WTC11 (cell line): ENCODE measurements at regions not wholly inside any gene's neighbourhood (a gene's known extent, or its start where the extent isn't known, plus 50 kb on each side); places are given as distances from the start of the nearest gene placed in this dataset.

ENCODE experiments used
- IRF2 ChIP-seq: sonication (generic); formaldehyde crosslinking; IDR thresholded peaks from 2 replicates; pipeline ENCODE4 v1.8.0; 2022; ENCODE audit warnings: low read depth, missing genetic modification reagents, borderline replicate concordance
- ZNF232 ChIP-seq: sonication (generic); formaldehyde crosslinking; IDR thresholded peaks from 2 replicates; pipeline ENCODE4 v1.8.0; 2022; ENCODE audit warnings: mild to moderate bottlenecking, missing genetic modification reagents
- TF ChIP-seq, protein P1 (sequence below): sonication (generic); formaldehyde crosslinking; IDR thresholded peaks from 2 replicates; pipeline ENCODE4 v1.8.0; 2022; ENCODE audit warnings: mild to moderate bottlenecking, missing genetic modification reagents
- TF ChIP-seq, protein P2 (sequence below): fragments of 200-600 bp; IDR thresholded peaks from 2 replicates; pipeline ENCODE4 v1.8.0; 2022; ENCODE audit warnings: antibody characterized with exemption
- TF ChIP-seq, protein P3 (sequence below): sonication (generic); formaldehyde crosslinking; IDR thresholded peaks from 2 replicates; pipeline ENCODE4 v1.8.1; 2022; ENCODE audit warnings: low read depth, missing genetic modification reagents, borderline replicate concordance

DNA sequence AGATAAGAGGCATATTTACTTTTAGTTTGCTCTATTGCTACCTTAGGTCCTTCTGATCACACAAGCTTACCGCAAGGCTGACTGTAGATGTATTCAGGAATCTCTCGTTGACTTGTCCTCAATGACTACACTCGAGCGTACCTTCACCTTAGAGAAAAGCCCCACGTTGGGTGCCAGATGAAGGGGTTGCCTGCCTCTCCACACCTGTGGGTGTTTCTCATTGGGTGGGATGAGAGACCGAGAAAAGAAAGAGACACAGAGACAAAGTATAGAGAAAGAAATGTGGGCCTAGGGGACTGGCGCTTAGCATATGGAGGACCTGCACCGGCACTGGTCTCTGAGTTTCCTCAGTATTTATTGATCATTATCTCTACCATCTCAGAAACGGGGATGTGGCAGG is 51.8 kb downstream of the ASCL4 start:
- TF ChIP-seq, protein P1, sequence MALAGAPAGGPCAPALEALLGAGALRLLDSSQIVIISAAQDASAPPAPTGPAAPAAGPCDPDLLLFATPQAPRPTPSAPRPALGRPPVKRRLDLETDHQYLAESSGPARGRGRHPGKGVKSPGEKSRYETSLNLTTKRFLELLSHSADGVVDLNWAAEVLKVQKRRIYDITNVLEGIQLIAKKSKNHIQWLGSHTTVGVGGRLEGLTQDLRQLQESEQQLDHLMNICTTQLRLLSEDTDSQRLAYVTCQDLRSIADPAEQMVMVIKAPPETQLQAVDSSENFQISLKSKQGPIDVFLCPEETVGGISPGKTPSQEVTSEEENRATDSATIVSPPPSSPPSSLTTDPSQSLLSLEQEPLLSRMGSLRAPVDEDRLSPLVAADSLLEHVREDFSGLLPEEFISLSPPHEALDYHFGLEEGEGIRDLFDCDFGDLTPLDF (CRISPR knock-in tag) = no peak
- TF ChIP-seq, protein P2, sequence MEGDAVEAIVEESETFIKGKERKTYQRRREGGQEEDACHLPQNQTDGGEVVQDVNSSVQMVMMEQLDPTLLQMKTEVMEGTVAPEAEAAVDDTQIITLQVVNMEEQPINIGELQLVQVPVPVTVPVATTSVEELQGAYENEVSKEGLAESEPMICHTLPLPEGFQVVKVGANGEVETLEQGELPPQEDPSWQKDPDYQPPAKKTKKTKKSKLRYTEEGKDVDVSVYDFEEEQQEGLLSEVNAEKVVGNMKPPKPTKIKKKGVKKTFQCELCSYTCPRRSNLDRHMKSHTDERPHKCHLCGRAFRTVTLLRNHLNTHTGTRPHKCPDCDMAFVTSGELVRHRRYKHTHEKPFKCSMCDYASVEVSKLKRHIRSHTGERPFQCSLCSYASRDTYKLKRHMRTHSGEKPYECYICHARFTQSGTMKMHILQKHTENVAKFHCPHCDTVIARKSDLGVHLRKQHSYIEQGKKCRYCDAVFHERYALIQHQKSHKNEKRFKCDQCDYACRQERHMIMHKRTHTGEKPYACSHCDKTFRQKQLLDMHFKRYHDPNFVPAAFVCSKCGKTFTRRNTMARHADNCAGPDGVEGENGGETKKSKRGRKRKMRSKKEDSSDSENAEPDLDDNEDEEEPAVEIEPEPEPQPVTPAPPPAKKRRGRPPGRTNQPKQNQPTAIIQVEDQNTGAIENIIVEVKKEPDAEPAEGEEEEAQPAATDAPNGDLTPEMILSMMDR = no peak
- TF ChIP-seq ZNF232 (CRISPR knock-in tag) (no peak), IRF2 (CRISPR knock-in tag) (no peak)
- TF ChIP-seq, protein P3, sequence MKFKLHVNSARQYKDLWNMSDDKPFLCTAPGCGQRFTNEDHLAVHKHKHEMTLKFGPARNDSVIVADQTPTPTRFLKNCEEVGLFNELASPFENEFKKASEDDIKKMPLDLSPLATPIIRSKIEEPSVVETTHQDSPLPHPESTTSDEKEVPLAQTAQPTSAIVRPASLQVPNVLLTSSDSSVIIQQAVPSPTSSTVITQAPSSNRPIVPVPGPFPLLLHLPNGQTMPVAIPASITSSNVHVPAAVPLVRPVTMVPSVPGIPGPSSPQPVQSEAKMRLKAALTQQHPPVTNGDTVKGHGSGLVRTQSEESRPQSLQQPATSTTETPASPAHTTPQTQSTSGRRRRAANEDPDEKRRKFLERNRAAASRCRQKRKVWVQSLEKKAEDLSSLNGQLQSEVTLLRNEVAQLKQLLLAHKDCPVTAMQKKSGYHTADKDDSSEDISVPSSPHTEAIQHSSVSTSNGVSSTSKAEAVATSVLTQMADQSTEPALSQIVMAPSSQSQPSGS = no peak
